GM23338 (cell line): ENCODE measurements at regions not wholly inside any gene's neighbourhood (a gene's known extent, or its start where the extent isn't known, plus 50 kb on each side); places are given as distances from the start of the nearest gene placed in this dataset.
"Not testable (repeated sequence)": the region's sequence is repeated elsewhere in the genome, so short reads cannot be mapped to it uniquely, and the experiment has no call there.

Experiments used
- CREB1 ChIP-seq: fragments of 250-450 bp; sonication (Bioruptor Pico); IDR thresholded peaks from 2 replicates; pipeline ENCODE4 v1.5.0; 2020; ENCODE audit warnings: low read depth, mild to moderate bottlenecking, moderate library complexity
- CTCF ChIP-seq, 2 experiments: fragments of 200-600 bp in 1 of 2; sonication (generic) in 1 of 2; conservative IDR thresholded peaks; 2 replicates each; pipeline versions ENCODE4 v1.5.1 to v1.6.1; 2016 to 2017; ENCODE audit warnings: antibody characterized with exemption in 2 of 2, low read depth in 2 of 2, mild to moderate bottlenecking in 2 of 2, moderate library complexity in 1 of 2
- EZH2 ChIP-seq: fragments of 200-600 bp; sonication (generic); IDR thresholded peaks from one replicate; pipeline ENCODE4 v1.8.0; 2017; ENCODE audit warnings: antibody characterized with exemption, mild to moderate bottlenecking, low read depth; ENCODE audit not compliant: unreplicated experiment
- EZH2phosphoT487 ChIP-seq: fragments of 200-600 bp; sonication (generic); IDR thresholded peaks from one replicate; pipeline ENCODE4 v1.8.1; 2018; ENCODE audit warnings: antibody characterized with exemption; ENCODE audit not compliant: unreplicated experiment
- JUNB ChIP-seq: IDR thresholded peaks from one replicate; pipeline ENCODE4 v1.6.1; 2016; ENCODE audit warnings: antibody characterized with exemption; ENCODE audit not compliant: unreplicated experiment
- NANOG ChIP-seq: IDR thresholded peaks from 2 replicates; pipeline ENCODE4 v1.6.1; 2016; ENCODE audit warnings: antibody characterized with exemption, borderline replicate concordance
- POLR2AphosphoS5 ChIP-seq: IDR thresholded peaks from 2 replicates; pipeline ENCODE4 v1.6.1; 2016; ENCODE audit warnings: antibody characterized with exemption, low read depth
- STAT1 ChIP-seq: IDR thresholded peaks from one replicate; pipeline ENCODE4 v1.6.1; 2016; ENCODE audit warnings: antibody characterized with exemption; ENCODE audit not compliant: unreplicated experiment
- TF ChIP-seq, protein P1 (sequence below): IDR thresholded peaks from one replicate; pipeline ENCODE4 v1.6.1; 2018; ENCODE audit warnings: antibody characterized with exemption; ENCODE audit not compliant: unreplicated experiment
- TF ChIP-seq, protein P2 (sequence below): IDR thresholded peaks from 2 replicates; pipeline ENCODE4 v1.6.1; 2016; ENCODE audit warnings: antibody characterized with exemption
- TF ChIP-seq, protein P3 (sequence below): fragments of 250-450 bp; sonication (Bioruptor Pico); IDR thresholded peaks from 2 replicates; pipeline ENCODE4 v1.5.0; 2020; ENCODE audit warnings: mild to moderate bottlenecking, moderate library complexity

GRCh38 chr7:153410997-153411642, 641.1 kb upstream of the DPP6 start:
- TF ChIP-seq CTCF (conservative IDR thresholded peaks at IDR 0.05; ENCODE audit: low read depth in 2 of 2); POLR2AphosphoS5; EZH2; CREB1; EZH2phosphoT487; JUNB; STAT1; NANOG: not testable (repeated sequence)
- TF ChIP-seq, protein P1, sequence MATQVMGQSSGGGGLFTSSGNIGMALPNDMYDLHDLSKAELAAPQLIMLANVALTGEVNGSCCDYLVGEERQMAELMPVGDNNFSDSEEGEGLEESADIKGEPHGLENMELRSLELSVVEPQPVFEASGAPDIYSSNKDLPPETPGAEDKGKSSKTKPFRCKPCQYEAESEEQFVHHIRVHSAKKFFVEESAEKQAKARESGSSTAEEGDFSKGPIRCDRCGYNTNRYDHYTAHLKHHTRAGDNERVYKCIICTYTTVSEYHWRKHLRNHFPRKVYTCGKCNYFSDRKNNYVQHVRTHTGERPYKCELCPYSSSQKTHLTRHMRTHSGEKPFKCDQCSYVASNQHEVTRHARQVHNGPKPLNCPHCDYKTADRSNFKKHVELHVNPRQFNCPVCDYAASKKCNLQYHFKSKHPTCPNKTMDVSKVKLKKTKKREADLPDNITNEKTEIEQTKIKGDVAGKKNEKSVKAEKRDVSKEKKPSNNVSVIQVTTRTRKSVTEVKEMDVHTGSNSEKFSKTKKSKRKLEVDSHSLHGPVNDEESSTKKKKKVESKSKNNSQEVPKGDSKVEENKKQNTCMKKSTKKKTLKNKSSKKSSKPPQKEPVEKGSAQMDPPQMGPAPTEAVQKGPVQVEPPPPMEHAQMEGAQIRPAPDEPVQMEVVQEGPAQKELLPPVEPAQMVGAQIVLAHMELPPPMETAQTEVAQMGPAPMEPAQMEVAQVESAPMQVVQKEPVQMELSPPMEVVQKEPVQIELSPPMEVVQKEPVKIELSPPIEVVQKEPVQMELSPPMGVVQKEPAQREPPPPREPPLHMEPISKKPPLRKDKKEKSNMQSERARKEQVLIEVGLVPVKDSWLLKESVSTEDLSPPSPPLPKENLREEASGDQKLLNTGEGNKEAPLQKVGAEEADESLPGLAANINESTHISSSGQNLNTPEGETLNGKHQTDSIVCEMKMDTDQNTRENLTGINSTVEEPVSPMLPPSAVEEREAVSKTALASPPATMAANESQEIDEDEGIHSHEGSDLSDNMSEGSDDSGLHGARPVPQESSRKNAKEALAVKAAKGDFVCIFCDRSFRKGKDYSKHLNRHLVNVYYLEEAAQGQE, result not testable (repeated sequence)
- TF ChIP-seq, protein P2, sequence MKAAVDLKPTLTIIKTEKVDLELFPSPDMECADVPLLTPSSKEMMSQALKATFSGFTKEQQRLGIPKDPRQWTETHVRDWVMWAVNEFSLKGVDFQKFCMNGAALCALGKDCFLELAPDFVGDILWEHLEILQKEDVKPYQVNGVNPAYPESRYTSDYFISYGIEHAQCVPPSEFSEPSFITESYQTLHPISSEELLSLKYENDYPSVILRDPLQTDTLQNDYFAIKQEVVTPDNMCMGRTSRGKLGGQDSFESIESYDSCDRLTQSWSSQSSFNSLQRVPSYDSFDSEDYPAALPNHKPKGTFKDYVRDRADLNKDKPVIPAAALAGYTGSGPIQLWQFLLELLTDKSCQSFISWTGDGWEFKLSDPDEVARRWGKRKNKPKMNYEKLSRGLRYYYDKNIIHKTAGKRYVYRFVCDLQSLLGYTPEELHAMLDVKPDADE, result not testable (repeated sequence)
- TF ChIP-seq, protein P3, sequence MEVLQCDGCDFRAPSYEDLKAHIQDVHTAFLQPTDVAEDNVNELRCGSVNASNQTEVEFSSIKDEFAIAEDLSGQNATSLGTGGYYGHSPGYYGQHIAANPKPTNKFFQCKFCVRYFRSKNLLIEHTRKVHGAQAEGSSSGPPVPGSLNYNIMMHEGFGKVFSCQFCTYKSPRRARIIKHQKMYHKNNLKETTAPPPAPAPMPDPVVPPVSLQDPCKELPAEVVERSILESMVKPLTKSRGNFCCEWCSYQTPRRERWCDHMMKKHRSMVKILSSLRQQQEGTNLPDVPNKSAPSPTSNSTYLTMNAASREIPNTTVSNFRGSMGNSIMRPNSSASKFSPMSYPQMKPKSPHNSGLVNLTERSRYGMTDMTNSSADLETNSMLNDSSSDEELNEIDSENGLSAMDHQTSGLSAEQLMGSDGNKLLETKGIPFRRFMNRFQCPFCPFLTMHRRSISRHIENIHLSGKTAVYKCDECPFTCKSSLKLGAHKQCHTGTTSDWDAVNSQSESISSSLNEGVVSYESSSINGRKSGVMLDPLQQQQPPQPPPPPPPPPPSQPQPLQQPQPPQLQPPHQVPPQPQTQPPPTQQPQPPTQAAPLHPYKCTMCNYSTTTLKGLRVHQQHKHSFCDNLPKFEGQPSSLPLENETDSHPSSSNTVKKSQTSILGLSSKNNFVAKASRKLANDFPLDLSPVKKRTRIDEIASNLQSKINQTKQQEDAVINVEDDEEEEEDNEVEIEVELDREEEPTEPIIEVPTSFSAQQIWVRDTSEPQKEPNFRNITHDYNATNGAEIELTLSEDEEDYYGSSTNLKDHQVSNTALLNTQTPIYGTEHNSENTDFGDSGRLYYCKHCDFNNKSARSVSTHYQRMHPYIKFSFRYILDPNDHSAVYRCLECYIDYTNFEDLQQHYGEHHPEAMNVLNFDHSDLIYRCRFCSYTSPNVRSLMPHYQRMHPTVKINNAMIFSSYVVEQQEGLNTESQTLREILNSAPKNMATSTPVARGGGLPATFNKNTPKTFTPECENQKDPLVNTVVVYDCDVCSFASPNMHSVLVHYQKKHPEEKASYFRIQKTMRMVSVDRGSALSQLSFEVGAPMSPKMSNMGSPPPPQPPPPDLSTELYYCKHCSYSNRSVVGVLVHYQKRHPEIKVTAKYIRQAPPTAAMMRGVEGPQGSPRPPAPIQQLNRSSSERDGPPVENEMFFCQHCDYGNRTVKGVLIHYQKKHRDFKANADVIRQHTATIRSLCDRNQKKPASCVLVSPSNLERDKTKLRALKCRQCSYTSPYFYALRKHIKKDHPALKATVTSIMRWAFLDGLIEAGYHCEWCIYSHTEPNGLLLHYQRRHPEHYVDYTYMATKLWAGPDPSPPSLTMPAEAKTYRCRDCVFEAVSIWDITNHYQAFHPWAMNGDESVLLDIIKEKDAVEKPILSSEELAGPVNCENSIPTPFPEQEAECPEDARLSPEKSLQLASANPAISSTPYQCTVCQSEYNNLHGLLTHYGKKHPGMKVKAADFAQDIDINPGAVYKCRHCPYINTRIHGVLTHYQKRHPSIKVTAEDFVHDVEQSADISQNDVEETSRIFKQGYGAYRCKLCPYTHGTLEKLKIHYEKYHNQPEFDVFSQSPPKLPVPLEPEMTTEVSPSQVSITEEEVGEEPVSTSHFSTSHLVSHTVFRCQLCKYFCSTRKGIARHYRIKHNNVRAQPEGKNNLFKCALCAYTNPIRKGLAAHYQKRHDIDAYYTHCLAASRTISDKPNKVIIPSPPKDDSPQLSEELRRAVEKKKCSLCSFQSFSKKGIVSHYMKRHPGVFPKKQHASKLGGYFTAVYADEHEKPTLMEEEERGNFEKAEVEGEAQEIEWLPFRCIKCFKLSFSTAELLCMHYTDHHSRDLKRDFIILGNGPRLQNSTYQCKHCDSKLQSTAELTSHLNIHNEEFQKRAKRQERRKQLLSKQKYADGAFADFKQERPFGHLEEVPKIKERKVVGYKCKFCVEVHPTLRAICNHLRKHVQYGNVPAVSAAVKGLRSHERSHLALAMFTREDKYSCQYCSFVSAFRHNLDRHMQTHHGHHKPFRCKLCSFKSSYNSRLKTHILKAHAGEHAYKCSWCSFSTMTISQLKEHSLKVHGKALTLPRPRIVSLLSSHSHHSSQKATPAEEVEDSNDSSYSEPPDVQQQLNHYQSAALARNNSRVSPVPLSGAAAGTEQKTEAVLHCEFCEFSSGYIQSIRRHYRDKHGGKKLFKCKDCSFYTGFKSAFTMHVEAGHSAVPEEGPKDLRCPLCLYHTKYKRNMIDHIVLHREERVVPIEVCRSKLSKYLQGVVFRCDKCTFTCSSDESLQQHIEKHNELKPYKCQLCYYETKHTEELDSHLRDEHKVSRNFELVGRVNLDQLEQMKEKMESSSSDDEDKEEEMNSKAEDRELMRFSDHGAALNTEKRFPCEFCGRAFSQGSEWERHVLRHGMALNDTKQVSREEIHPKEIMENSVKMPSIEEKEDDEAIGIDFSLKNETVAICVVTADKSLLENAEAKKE, result not testable (repeated sequence)
